ENCODE measurements at regions not wholly inside any gene's neighbourhood (a gene's known extent, or its start where the extent isn't known, plus 50 kb on each side); places are given as distances from the start of the nearest gene placed in this dataset.
"Not testable (repeated sequence)": the region's sequence is repeated elsewhere in the genome, so short reads cannot be mapped to it uniquely, and the experiment has no call there.

DNA sequence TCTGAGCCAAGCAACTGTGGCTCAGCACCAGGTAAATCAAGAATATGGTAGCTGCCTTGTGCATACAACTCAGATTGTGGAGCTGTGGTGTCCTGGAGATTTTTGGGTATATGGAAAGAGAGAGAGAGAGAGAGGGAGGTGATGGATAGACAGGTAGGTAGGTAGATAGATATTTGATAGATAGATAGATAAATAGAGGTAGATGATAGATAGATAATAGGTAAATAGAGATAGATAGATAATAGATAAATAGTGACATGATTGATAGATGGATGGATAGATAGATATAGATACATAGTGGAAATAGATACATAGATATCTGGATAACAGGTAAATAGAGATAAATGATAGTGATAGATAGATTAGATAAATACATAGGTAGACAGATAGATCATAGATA is 206.3 kb downstream of the KLF6 start:
- no peak for DNase-seq (ENCODE audit: low read depth, low spot score)

DNA sequence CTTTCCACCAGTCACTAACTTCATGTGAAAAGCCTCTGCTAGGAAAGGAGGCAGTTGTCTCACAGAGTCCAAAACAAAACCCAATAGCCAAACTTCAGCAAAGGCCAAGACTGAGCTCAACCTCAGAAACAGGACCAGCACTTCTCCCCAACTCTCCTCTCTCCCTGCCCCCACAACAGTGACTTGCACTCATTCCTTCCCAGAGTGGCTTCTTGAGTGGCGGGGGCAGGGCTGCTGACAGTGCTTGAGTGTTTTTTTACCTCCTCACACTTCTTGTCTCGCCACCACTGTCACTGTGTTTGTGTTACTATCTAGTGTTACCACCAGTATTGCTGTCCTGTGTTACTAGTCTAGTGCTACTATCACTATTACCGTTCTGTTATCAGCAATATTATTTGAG is 206.8 kb downstream of the KLF6 start:
- no peak for DNase-seq (ENCODE audit: low read depth, low spot score)

- DNase-seq (ENCODE audit: low read depth, low spot score) = no peak
These were observed 210.6 kb downstream of the KLF6 start for GRCh38 chr10:3574451-3574850.

DNA sequence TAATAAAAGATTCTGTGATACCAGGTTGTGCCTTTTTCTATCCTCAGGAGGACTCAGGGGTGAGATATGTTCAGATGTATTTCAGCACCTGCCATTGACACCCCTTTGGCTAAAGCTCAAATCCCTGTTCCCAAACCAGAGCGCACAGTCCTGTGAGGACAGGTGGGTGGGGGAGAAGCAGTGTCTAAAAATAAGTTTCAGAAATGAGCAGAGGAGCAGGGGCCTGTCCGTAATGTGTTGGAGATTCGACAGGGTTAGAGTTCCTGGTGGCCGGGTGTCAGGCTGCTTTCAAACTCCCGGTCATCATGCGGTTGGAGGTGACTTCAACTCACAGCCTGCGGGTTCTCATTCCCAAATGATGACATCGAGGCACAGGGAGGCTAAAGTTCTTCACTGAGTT is 211.5 kb downstream of the KLF6 start:
- DNase-seq (ENCODE audit: low read depth, low spot score) = no peak

DNA sequence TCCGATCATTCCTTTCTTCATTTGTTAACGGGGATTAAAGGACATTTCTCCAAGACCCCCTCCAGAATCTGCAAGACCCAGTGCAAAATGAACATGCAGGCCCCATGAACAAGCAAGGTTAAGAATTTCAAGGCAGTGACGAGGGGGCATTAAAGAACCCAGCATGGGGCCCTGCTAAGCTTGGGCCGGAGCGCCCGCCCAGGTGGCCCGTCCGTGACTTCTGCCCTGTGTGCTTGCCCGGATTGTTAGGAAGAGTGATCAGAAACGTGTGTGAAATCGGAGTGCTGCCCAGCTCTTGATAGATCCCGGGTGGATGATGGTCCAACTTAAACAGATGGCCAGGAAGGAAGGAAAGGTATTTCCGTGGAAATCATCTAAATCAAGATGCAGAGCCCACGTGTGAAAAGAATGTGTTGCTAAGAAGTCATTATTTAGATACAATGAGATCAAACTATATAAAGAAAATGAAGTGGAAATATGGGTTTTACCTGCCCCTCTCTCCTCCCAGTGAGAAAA is 213.6 kb downstream of the KLF6 start:
- DNase-seq (ENCODE audit: low read depth, low spot score) = no peak

GRCh38 chr10:3570855-3571266 is 214.1 kb downstream of the KLF6 start:
- no peak for DNase-seq (ENCODE audit: low read depth, low spot score)

GRCh38 chr10:3570131-3570729 is 214.8 kb downstream of the KLF6 start:
- no peak for DNase-seq (ENCODE audit: low read depth, low spot score)

DNA sequence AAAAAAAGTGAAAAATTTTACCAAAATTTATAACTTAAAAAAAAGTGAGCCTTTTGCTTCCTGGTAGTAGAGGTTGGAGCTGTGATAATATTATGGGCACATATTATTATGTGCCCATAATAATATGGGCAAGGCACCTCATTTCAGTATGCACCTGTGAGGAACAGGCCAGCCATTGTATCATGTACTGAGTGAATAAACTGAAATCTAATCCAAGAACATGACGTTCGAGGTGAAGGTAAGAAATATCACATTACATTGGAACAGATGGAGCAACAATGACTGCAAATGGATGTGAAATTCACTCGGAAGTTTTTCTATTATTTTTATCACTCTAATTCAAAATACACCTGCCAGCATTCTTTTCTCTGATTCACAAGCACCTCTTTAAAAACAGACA is 216.0 kb downstream of the KLF6 start:
- DNase-seq (ENCODE audit: low read depth, low spot score) = no peak

DNA sequence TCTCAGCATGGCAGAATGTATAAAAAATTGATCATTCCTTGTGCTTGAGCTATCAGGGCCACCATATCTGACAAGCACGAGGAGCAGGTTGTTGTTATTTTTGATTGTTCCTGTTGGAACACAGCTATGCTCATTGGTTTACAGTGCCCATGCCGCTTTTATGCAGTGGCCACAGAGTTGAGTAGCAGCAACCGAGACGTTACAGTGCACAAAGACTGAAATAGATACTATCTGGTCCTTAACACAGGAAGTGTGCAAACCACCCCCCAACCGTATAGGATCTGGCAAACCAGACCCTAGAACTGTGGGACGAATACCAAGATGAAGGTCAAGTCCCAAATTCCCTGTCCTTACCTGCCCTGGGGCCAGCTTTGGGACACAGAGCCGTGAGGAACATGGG is 216.6 kb downstream of the KLF6 start:
- DNase-seq (ENCODE audit: low read depth, low spot score) = no peak

DNA sequence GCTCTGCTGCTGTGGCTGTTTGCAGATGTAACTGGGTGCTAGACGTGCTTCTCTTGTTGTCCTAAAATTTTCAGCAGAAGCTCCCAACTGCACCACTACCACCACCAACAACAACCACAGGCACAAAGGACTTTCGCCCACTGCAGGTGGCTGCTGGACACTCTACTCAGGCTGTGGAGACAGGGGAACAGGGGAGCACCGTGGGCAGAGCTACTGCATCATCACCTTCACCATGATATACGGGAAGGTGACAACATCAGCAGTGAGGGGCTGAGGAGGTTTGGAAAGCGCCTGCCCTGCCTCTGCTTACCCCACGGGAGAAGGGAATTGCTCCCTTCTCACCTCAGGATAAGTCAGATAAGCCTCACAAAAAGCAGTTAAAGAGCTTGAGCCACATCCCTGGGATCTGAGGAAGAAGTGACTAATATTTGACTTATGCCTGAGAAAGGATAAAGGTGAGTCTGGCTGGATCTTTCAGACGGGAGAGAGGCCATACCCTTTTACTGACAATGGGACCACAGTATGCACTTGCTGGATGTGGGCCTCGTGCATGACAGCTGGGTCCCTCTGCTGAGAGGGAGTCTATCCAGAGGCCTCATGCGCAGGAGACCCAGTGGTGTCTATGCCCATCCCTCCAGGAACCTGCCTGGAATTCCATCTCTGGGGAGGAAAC is 217.6 kb downstream of the KLF6 start:
- DNase-seq (ENCODE audit: low read depth, low spot score) = no peak

DNA sequence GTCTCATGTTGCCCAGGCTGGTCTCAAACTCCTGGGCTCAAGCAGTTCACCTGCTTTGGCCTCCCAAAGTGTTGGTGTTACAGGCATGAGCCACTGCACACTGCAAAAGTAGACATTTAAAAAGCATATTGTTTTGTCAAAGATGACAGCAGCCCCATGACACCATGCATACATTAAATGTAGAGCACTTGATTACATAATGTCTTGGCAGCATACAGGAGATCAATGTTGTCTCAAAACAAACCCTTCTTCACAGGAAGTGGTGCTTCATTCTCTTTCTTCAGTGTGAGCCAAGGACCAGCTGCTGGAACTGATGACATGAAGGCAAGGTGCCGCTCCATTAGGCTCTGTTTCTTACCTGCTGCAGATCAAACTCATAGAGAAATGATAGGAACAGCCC is 218.4 kb downstream of the KLF6 start:
- DNase-seq (ENCODE audit: low read depth, low spot score) = no peak

GRCh38 chr10:3564346-3565002 is 220.5 kb downstream of the KLF6 start:
- DNase-seq (ENCODE audit: low read depth, low spot score) = no peak

DNA sequence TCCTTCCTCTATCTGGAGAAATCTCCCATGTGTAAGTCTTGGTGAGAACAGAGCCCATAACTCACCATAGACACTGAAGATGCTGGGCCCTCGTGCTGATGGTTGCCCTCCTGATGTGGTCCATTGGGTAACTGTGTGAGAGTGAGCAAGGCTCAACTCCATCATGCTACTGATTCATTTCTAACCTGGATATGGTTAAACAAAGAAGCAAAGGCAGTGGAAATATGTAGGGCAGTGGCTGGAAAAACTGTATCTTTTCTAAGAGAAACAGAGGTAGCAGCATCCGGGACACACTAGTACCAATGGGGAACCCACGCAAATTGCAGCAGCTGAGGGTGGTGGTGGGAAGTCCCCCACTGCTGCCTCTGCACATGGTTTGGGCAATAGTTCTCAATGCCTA is 221.7 kb downstream of the KLF6 start:
- no peak for DNase-seq (ENCODE audit: low read depth, low spot score)

GRCh38 chr10:3560628-3561027 is 224.4 kb downstream of the KLF6 start:
- not testable (repeated sequence) for DNase-seq (ENCODE audit: low read depth, low spot score)

- no peak for DNase-seq (ENCODE audit: low read depth, low spot score)
These were observed 225.5 kb downstream of the KLF6 start for GRCh38 chr10:3559527-3559926.

DNA sequence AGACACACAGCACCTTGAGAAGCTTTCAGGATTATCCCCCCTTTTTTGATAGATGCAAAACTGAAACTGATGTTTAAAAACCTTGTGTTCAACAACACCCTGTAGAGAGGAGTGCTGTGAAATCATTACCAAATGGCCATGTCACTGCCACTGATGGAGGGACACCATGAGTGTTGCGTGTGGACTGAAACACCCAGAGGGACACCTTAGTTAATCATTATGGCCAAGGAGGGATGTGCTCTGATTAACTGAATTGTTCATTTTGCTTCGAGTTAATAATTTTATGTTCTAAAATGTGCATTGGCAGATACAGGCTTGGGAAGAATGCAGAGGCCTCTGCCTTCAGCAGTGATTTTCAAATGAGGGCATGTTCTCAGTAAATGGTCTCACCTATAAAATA is 226.0 kb downstream of the KLF6 start:
- DNase-seq (ENCODE audit: low read depth, low spot score) = no peak

GRCh38 chr10:3556191-3557017 is 228.6 kb downstream of the KLF6 start:
- DNase-seq (ENCODE audit: low read depth, low spot score) = not testable (repeated sequence)

DNA sequence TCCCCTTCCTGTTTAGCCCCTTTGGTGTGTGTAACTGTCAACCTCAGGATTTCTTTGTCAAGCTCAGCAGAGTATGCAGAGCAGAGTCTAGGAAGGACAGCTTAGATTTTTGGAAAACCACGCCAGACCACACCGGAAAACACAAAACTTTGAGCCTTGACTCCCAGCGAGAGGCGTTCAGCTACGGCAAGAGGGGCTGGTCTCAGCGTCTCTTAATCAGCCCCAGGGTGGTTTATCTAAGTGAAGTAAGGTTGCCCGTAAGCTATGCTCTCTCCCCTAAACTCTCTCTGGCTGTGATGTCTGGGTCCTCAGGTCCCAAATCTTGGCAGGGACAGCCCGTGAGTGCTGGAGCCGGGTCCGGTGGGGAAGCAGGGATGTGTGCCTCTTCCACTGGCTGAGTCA is 230.9 kb downstream of the KLF6 start:
- DNase-seq (ENCODE audit: low read depth, low spot score) = no peak

DNA sequence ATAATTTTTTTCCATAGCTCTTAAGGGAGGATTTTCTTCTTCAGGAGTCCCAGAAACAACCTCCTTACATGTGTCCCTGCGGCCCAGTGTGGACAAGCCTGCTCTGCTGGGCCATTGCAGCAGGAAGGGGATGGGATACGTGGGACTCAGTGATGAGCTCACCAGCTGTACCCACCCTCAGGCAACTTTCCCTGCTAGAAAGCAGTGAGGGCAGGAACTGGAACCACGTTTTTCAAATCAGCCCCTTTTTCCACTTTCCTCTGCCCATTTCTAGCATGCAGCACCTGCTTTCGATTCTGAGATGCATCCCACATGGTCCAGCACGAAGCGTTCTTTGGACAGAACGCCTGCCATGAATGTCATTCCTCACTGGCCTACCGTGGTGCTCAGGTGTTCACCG is 232.7 kb downstream of the KLF6 start:
- DNase-seq (ENCODE audit: low read depth, low spot score) = no peak

DNA sequence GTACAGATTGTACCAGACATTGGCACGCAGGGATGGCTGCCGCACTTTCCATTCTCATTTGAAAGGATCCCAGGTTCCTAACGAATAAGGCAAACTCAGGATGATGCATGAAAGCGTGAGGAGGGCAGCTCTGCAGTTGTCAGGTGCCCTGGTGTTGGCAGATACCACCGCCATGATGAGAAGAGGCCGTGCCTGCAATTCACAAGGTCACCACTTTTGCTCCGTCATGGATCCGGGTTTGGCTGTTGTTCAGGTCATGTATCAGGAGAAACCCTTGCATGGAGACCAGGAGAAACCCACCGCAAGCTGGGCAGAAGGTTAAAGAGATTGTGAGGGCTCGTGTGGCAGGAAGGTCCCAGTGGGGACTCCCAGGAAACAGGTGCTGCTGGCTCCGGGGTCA is 233.2 kb downstream of the KLF6 start:
- no peak for DNase-seq (ENCODE audit: low read depth, low spot score)

DNA sequence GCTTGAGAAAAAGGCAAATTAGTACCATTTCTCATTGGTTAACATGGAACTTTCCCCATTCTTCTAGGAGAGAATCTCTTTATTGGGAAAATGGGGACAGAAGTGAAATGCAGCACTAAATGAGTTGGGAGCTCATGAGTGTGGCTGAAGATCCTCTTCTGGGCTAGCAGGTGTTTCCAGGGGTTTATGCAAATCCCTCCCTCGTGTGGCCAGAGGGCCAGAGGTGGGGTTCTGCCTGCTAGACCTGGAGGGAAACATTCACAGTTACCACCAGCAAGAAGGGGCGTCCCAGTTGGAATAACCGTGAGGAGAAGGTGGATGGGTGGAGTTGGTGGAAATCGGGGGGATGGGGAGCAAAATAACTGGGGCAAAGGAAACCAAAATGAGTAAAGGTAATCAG is 235.9 kb downstream of the KLF6 start:
- no peak for DNase-seq (ENCODE audit: low read depth, low spot score)

DNA sequence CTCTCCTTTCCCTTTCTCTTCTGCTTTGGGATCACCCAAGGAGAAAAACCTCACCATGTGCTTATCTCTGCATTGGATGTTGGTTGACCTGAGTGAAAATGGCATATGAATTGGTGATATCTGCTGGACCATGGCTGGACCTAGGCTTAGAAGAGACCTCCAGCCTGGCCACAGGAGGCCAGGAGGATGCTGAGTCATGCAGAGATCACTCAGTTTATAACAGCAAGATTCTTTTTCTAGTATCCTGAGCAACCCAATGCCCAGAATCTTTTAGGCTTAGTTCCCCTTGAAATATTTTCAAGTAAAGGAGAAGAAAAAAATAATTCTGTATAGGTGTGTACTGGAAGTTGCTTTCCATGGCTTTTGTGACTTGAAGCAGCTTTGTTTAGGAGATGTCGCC is 236.3 kb downstream of the KLF6 start:
- no peak for DNase-seq (ENCODE audit: low read depth, low spot score)

All from activated naive CD8-positive, alpha-beta T cell treated with anti-CD3 and anti-CD28 coated beads, Interleukin-2, amount 50 U/mL, for 16 hours (primary cell).